ENCODE measurements at regions not wholly inside any gene's neighbourhood (a gene's known extent, or its start where the extent isn't known, plus 50 kb on each side); places are given as distances from the start of the nearest gene placed in this dataset.
"Not testable (repeated sequence)": the region's sequence is repeated elsewhere in the genome, so short reads cannot be mapped to it uniquely, and the experiment has no call there.

DNA sequence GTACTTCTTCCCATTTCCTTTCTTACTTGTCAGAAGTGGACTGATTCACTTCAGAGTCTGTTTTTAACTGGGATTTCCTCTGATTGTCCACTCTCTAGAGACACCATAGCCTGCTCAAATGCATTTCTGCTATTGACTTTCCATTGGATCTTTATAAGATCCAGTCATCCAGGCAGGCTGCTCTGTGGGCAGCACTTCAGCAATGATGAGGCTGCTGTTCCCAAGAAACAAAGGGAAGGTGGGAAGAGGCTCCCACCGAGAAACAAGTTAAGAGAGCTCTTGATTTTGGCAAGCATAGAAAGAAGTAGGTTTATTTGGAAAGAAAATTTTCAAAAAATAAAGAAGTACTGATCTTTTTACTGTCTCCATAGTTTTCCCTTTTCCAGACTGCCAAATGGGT, 125.8 kb upstream of the STARD13 start:
- DNase-seq (ENCODE audit: low spot score), result no peak

DNA sequence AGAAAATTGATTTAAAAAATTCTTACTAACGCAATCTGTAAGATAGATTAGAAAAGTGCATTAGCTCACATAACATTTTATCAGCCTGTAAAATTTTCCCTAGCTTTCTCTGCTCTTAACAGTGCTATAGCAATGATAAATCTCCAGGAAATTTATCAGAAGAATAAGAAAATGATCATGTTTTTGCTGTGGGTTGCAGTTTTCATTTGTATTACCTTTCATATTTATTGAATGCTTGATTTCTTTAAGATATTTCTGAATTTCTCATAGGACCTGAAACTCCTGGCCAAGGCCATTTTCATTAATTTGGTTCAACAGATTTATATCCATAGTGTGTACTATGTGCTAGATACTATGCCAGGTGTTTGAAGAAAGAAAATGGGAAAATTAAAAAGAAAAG, 130.3 kb upstream of the STARD13 start:
- DNase-seq (ENCODE audit: low spot score), result no peak

DNA sequence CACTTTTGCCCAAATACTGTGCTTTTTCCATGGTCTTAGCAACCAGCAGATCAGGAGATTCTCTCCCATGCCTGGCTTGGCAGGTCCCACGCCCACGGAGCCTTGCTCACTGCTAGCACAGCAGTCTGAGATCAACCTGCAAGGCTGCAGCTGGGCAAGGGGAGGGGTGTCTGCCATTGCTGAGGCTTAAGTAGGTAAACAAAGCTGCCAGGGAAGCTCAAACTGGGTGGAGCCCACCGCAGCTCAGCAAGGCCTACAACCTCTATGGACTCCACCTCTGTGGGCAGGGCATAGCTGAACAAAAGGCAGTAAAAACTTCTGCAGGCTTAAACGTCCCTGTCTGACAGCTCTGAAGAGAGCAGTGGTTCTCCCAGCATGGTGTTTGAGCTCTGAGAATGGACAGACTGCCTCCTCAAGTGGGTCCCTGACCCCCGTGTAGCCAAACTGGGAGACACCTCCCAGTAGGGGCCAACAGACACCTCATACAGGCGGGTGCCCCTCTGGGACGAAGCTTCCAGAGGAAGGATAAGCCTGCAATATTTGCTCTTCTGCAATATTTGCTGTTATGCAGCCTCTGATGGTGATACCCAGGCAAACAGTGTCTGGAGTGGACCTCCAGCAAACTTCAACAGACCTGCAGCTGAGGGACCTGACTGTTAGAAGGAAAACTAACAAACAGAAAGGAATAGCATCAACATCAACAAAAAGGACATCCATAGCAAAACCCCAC, 132.8 kb upstream of the STARD13 start:
- not testable (repeated sequence) for DNase-seq (ENCODE audit: low spot score)

DNA sequence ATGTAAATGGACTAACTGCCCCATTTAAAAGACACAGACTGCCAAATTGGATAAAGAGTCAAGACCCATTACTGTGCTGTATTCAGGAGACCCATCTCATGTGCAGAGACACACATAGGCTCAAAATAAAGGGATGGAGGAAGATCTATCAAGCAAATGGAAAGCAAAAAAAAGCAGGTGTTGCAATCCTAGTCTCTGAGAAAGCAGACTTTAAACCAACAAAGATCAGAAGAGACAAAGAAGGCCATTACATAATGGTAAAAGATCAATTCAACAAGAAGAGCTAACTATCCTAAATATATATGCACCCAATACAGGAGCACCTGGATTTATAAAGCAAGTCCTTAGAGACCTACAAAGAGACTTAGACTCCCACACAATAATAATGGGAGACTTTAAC, 134.6 kb upstream of the STARD13 start:
- not testable (repeated sequence) for DNase-seq (ENCODE audit: low spot score)

DNA sequence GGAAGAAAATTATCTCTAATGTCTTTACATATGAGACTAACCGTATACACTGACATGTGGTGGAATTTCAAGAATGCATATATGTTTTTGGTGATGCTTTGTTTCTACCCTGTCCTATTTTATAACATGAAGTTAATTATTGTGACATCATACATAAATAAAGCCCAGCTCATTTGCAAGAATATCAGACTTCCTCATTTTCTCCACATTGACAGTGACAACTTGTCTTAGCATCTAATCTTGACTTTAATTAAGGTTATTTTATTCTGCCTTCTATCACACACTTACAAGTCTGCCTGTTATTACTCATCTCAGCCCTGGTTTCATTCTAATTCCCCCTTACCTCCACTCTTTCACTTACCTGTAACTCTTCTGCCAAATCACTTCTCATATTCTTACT, 140.6 kb upstream of the STARD13 start:
- DNase-seq (ENCODE audit: low spot score), result no peak

DNA sequence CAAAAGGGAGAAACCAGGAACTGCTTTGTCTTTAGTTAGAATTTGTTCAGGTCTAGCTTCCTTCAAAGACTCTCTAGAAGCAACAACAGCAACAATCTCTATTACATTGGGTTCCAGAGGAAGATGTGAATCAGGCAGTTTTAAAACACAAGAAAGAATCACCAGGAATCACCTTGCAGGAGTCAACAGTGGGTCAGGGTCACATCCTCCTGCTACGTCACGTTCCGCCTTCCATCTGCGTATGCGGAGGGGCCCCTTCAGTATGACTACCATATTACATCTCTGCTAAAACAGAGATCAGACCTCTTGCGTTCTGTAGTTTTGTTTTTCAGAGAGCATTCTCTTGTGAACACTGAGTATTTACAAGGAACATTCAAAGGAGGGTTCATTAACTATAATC, 147.8 kb upstream of the STARD13 start:
- no peak for DNase-seq (ENCODE audit: low spot score)

DNA sequence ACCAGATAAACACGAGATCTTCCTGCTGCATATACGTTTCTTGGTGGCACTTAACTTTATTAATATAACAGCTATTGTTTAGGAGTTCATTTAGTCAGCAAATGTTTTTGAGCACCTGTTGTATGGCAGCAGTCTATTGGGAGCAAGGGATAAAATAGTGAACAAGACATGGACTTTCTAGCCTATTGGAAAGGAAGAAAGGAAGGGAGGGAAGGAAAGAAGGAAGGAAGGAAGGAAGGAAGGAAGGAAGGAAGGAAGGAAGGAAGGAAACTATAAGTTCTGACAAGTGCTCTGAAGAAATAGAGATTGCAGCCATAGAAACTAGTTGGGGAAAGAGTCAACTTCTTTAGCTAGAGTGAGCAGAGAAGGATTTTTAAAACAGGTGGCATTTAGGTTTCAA, 149.1 kb upstream of the STARD13 start:
- no peak for DNase-seq (ENCODE audit: low spot score)

DNA sequence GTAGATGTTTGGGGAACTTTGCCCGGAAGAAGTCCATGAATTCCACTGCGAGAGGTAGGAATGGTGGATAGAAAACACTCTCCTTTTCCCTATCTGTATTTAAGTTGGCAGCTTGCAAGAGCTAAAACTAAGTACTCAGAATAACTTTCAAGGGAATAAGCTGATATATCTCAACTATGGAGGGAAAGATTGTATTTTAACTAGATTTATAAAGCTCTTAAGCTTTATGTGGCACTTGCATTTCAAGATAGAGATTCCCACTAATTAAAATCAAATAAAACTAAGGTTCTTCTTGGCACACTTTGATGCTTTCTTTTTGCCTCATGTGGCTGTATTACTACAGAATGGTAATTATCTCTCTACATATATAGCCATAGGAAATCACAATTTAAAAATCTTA, 149.7 kb upstream of the STARD13 start:
- no peak for DNase-seq (ENCODE audit: low spot score)

DNA sequence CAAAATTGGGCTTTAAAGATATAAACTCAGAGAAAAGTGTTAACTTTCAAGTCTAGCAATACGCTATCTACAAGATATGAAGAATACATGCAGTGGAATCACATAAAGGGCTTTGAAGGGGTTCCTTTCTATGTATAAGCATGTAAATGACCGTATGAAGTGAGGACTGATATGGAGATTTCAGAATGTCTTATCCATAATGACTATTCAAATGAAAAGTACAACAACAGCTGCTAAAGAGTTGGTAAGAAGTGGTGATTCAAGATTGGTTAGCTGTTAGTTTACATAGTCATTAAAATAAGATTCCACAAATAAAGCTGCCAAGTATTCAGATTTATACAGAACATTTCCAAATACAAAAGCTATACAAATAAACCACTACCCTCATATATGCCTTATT, 153.4 kb upstream of the STARD13 start:
- DNase-seq (ENCODE audit: low spot score), result no peak

DNA sequence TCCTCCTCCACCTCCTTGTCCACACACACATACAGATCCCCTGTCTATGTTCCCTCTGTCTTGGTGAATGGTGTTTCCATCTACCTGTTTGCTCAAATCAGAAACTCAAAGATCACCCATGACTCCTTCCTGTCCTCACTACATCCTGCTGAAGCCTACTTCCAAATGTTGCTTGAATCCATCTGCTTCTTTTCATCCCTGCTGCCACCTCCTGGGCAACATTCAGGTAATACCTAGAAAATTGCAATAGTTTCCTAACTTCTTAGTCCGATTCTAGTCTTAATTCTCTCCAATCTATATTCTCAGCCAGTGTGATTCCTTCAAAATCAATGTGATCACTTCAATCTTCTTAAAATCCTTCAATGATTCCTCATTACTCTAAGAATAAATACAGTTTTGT, 155.5 kb upstream of the STARD13 start:
- DNase-seq (ENCODE audit: low spot score), result peak; percentile 10

DNA sequence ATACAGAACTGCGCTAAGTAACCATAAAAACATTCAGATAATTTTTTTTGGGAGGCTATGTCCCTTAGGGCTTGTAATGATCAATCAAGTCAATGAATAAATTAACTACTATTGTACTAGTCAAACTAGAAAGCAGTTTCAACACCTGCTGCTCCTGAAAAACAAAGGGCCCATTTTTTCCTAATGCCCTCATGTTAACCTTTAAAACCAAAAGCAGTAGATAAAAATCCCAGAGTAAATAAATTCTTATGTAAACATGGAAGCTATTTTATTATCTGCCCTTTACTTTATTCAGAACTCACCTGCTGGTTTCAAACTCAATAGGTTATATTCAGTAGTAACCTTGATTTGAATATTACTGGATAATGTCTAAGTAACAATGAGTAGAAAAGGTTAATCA, 159.5 kb upstream of the STARD13 start:
- DNase-seq (ENCODE audit: low spot score), result no peak

DNA sequence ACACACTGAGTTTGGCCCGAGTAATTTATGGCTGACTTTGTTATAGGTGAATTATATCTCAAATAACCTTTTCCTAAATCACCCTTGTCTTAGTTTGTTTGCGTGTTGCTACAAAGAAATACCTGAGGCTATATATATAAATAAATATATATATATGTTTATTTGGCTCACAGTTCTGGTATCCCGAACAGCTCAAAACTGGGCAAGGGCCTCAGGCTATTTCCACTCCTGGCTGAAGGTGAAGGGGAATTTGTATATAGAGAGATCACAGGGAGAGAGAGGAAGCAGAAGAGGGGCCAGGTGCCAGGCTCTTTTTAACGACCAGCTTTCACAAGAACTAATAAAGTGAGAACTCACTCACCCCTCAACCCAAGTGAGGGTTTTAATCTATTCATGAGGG, 159.9 kb upstream of the STARD13 start:
- DNase-seq (ENCODE audit: low spot score), result no peak

DNA sequence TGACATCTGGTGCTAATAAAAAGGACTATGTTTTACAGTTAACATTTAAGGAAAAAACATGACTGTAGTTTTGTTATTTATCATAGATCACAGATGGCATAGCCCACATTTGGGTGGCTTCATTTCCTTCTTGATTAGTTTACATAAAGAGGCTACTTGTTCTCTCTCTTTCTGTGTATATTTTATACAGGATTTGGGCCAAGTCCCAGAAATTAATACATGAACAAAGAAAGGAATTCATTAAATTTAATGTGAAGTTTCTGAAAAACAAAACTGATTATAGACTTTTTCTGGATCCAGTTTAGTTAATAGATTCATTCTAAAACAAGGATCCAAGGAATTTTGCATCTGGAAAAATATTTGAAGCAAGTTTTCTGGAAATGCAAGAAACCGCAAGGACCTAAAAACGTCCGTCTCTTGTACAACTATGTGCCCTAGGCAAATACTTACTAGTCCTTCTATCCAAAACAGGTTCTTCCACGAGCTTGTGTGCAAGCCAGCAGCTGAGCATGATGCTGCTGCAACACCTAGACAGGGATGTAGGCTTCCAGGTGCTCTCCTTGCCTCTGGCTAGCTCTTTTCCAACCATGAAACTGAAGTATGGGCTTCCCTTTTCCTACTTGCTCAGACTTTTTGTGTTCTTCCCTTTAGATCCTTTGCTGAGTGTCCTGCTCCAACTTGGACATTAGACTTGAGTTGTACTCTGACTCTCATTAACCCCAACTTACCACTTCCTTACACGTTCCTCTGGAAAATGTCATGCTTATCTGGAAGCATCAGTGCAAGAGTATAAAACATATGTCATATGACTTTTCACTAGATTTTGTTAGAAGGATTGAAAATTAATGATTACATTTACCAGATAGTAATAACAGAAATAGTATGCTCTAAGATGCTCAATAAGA, 161.5 kb upstream of the STARD13 start:
- no peak for DNase-seq (ENCODE audit: low spot score)

DNA sequence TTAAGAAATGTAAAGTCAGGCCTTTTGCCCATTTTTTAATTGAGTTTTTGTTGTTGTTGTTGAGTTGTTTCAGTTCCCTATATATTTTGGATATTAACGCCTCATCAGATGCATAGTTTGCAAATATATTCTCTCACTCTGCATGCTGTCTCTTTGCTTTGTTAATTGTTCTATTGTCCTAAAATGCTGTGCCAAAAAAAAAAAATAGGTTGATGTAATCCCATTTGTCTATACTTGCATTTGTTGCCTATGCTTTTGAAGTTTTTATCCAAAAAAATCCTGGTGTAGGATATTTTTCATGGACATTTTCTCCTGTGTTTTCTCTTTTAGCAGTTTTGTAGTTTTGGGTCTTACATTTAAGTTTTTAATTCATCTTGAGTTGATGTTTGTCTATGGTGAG, 163.3 kb upstream of the STARD13 start:
- no peak for DNase-seq (ENCODE audit: low spot score)

DNA sequence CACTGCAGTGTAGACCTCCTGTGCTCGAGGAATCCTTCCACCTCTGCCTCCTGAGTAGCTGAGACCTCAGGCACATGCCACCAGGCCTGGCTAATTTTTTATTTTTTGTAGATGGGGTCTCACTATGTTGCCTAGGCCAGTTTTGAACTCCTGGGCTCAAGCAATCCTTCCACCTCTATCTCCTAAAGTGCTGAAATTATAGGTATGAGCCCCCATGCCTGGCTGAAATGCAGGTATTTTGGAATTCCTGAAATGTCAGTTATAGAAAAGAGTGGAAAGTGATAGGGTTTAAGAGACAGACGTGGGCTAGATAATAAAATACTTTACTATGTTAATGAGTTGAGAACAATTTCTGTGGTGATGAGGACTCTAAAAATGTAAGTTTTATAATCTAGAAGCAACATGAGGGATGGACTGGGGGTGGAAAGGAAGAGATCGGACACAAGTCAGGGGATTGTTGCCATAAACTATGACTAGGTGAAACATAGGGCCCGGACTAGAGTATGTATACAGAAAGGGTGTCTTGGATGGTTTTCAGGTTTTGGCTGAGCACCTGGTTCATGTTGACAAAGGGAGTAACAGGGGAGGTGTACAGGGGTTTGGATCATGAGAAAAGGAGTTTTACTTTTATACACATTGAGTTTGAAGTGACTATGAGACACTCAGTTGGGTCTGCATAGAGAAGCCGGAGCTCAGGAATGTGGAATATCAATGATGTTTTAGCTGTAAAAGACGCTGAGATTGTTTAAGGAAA, 165.6 kb upstream of the STARD13 start:
- no peak for DNase-seq (ENCODE audit: low spot score)

DNA sequence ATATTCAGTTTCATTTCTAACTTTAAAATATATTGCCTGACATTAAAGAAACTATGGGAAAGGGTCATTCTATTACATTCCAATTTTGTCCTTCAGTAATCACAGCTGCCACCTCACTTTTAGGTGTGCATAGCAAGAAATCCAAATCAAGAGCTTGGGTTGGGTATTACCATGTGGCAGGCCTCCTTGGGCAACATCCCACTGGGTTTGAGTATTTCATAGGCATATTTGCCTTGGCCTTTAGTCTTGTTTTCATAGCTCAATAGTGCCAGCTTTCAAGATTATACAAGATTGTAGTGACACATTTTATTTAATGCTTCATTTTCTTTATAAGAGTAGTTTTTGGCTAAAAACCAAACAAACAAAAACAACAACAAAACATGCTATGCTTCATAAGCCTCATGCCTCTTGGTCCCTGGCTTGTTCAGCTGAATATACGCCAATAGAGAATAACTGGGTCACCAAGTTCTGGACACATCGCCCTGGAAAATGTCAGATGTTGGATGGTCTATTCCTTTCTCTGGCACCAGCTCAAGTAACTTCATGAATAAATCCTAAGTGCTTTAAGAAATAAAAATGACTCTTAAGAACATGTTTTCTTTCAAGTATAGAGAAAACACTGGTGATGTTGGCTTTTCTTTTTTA, 167.4 kb upstream of the STARD13 start:
- no peak for DNase-seq (ENCODE audit: low spot score)

DNA sequence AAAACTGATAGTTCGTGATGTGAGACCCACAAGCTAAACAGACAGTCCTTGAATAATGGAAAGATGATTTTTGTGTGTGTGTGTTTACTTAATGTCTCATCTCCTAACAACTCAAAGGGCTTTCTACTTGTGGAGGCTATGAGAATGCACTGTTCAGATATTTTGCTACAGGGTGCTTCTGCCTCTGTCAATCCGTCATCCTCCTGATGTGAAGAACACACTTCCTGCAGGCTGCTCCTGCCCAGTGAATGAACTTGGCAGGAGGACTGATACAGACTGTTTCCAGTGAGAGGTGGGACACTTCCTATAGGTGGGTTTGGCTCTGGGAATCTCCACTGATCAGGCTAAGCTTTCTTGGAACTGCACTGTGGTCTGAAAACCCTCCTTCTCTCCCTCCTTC, 168.4 kb upstream of the STARD13 start:
- DNase-seq (ENCODE audit: low spot score), result no peak

DNA sequence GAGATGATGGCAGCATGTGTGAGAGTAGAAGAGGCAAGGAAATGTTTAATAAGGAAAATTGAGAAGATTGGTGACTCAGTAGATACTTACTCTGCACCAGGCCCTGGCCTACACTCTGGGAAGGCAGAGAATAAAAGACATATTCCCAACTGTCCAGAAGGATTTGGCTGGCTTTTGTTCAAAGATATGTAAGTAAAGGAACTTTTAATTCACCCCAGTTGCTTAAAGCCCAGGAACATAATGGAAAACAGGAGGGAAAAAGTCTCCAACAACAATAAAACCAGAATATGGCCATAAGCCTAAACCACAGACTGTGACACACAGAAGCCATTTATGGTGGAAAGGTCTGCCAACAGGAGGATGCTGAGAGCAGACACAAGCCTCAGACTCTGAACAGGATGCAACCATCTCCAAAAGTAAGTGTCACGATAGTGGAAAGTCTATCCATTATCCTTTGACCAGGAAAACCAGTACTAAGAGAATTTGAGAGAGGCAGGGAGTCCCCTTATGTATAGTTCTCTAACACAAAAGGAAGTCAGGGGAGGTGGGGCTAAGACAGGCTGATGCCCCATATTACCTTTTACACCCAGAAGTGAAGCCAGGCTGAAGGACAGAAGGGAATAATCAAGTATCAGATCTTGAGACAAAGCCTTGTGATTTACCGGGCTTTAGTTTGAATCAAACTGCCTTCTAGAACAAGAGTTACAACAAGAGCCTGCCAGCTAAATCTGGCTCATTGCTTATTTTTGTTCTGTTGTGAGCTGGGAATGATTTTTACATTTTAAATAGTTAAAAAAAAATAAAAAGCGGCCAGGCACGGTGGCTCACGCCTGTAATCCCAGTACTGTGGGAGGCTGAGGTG, 169.5 kb upstream of the STARD13 start:
- DNase-seq (ENCODE audit: low spot score), result no peak

DNA sequence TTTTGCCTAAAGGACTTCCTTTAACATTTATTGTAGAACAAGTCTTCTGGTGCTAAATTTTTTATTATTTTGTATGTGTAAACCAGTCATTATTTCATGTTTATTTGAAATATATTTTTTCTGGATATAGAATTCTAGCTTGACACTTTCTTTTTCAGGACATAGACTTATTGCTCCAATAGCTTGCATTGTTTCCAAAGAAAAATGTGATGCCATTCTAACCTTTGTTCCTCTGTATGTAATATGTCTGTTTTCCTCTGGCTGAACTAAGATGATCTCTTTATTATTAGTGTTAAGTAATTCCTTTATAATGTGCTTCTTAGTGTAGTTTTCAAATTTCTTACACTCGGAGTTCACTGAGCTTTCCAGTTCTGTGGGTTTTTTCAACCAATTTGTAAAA, 174.1 kb upstream of the STARD13 start:
- no peak for DNase-seq (ENCODE audit: low spot score)

DNA sequence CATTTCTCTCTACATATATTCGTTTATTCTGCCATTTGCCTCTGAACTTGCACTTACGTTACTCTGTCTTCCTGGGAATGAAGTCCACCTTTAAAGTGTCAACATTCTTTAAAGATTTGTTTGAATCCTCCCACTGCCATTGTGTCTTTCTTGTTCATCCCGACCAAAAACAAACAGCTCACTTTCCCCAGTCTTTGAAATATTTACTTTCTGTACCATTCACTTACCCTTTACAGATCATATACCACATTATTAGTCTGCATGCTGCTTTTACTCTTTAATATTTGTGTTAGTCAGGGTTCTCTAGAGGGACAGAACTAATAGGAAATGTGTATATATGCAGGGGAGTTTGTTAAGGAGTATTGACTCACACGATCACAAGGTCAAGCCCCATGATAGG, 176.6 kb upstream of the STARD13 start:
- no peak for DNase-seq (ENCODE audit: low spot score)

DNA sequence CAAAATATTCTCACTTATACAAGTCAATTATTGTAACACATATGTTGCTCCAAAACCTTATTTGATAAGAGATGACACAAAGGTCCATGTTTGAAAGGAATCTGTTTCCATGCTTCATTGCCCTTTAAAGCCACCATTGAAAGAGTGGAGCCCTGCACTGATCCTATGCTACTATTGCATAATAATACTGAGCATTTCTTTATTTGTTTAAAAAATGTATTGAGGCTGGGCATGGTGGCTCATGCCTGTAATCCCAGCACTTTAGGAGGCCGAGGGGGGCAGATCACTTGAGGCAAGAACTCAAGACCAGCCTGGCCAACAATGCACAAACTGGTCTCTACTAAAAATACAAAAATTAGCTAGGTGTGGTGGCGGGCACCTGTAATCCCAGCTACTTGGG, 178.8 kb upstream of the STARD13 start:
- DNase-seq (ENCODE audit: low spot score), result no peak

All from A172 (cell line).